ENCODE measurements at regions not wholly inside any gene's neighbourhood (a gene's known extent, or its start where the extent isn't known, plus 50 kb on each side); places are given as distances from the start of the nearest gene placed in this dataset.

DNA sequence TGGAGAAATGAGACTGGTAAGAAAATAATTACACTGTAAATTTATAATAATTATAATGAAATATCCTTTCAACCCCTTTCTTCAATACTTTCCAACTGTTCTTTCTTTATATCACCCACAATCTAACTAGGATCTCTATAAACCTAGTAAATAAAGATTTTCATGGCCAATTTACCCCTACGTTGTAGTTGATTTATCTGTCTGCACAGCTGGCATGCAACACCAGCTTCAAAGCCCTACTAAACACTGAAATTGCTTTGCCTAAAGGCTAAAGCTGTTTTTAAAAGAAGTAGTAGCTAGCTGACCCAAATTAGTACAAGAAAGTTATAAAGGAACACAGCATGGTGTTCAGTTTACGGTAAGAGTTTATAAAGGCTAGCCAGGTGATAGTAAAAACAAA, 140.1 kb downstream of the NOL4 start:
- TF ChIP-seq, protein P1, sequence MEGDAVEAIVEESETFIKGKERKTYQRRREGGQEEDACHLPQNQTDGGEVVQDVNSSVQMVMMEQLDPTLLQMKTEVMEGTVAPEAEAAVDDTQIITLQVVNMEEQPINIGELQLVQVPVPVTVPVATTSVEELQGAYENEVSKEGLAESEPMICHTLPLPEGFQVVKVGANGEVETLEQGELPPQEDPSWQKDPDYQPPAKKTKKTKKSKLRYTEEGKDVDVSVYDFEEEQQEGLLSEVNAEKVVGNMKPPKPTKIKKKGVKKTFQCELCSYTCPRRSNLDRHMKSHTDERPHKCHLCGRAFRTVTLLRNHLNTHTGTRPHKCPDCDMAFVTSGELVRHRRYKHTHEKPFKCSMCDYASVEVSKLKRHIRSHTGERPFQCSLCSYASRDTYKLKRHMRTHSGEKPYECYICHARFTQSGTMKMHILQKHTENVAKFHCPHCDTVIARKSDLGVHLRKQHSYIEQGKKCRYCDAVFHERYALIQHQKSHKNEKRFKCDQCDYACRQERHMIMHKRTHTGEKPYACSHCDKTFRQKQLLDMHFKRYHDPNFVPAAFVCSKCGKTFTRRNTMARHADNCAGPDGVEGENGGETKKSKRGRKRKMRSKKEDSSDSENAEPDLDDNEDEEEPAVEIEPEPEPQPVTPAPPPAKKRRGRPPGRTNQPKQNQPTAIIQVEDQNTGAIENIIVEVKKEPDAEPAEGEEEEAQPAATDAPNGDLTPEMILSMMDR (conservative IDR thresholded peaks at IDR 0.05), result no peak
- TF ChIP-seq EZH2 (IDR thresholded peaks at IDR 0.05; ENCODE audit: low read depth), result no peak

All from PC-9 (cell line).